IMR-90 (cell line): ENCODE measurements at regions not wholly inside any gene's neighbourhood (a gene's known extent, or its start where the extent isn't known, plus 50 kb on each side); places are given as distances from the start of the nearest gene placed in this dataset.

ENCODE experiments used
- CTCF ChIP-seq: conservative IDR thresholded peaks from 2 replicates; pipeline ENCODE4 v1.5.1; 2012; ENCODE audit warnings: mild to moderate bottlenecking, low read depth, low read length, improper control_type of control experiment
- MAFK ChIP-seq: IDR thresholded peaks from 2 replicates; pipeline ENCODE4 v1.6.1; 2012; ENCODE audit warnings: low read depth, low read length, improper control_type of control experiment
- MAZ ChIP-seq: IDR thresholded peaks from 2 replicates; pipeline ENCODE4 v1.6.1; 2012; ENCODE audit warnings: low read depth, mild to moderate bottlenecking, low read length, improper control_type of control experiment, moderate library complexity, borderline replicate concordance
- POLR2A ChIP-seq: IDR thresholded peaks from 2 replicates; pipeline ENCODE4 v1.6.1; 2012; ENCODE audit warnings: mild to moderate bottlenecking, low read depth, low read length
- RAD21 ChIP-seq: IDR thresholded peaks from 2 replicates; pipeline ENCODE4 v1.6.1; 2012; ENCODE audit warnings: low read length, improper control_type of control experiment
- RFX5 ChIP-seq: IDR thresholded peaks from 2 replicates; pipeline ENCODE4 v1.8.0; 2012; ENCODE audit warnings: low read depth, mild to moderate bottlenecking, low read length, moderate library complexity
- SMC3 ChIP-seq: fragments of 150-350 bp; IDR thresholded peaks from 2 replicates; pipeline ENCODE4 v1.6.1; 2016; ENCODE audit warnings: low read depth, mild to moderate bottlenecking, antibody characterized with exemption, low read length, moderate library complexity

DNA sequence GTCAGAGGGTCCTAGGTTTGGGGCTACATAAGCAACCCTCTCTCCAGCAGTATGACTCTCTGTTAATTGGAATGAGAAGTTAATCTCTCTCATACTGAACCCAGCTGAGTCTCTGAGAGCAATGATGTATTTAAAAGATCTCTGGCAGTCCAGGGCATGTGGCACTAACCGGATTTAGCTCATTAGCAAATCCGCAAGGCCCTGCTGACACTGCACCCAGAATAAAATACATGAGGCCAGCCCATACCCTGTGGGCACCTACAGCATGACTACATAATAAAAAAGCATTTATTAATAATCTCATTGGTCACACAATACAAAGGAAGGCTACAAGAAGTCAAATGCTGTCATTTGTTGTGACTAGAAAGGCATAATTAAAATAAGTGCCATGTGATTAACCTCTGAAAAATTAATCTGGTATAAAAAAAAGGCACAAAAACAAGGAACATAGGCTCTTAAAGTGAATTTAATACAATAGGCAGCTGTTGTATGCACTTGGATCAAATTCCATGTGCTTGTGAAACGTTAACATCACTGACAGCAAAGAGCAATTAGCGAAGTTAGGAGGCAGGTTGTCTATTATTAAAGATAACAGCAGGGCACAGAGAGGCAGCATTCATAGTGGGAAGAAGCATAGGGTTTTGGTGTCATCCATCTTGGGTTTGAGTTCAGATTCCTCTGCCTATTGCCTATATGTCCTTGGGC, 381.2 kb downstream of the WDR72 start:
- TF ChIP-seq CTCF, result no peak
- no peak for TF ChIP-seq POLR2A
- TF ChIP-seq MAZ, result no peak
- TF ChIP-seq SMC3, result no peak
- TF ChIP-seq RFX5, result no peak
- TF ChIP-seq RAD21, result no peak
- TF ChIP-seq MAFK, result no peak
